ES-I3 (cell line): ENCODE measurements at regions not wholly inside any gene's neighbourhood (a gene's known extent, or its start where the extent isn't known, plus 50 kb on each side); places are given as distances from the start of the nearest gene placed in this dataset.

Experiments
- H3K36me3 ChIP-seq: 2 replicates; pipeline ENCODE4 v1.6.1; 2013; ENCODE audit warnings: mild to moderate bottlenecking, low read length, control low read depth, moderate library complexity; ENCODE audit not compliant: insufficient read depth
- H3K4me1 ChIP-seq: 2 replicates; pipeline ENCODE4 v1.6.1; 2013; ENCODE audit warnings: mild to moderate bottlenecking, control low read depth, low read length; ENCODE audit not compliant: insufficient read depth
- H3K9ac ChIP-seq: 2 replicates; pipeline ENCODE4 v1.6.1; 2013; ENCODE audit warnings: low read depth, mild to moderate bottlenecking, low read length, moderate library complexity
- H3K9me3 ChIP-seq: 2 replicates; pipeline ENCODE4 v1.6.1; 2013; ENCODE audit warnings: mild to moderate bottlenecking, low read length, moderate library complexity; ENCODE audit not compliant: control insufficient read depth, insufficient read depth

- Histone ChIP-seq H3K36me3 (no peaks in the 10 kb centered on the region), H3K4me1 (no peaks in the 10 kb centered on the region), H3K9ac (no peak overlapping the region), H3K9me3 (no peaks in the 10 kb centered on the region; the same call in 1 of the 2 replicates)
Measured at GRCh38 chr1:184141361-184141880, 89.9 kb downstream of the TSEN15 start.

- no peaks in the 10 kb centered on the region for H3K4me1 ChIP-seq
- H3K9ac ChIP-seq = no peak overlapping the region
- no peaks in the 10 kb centered on the region for H3K36me3 ChIP-seq
- H3K9me3 ChIP-seq = peaks cover 2% of the 10 kb centered on the region; the same call in 1 of the 2 replicates
Measured at GRCh38 chr1:184143449-184143848, 91.9 kb downstream of the TSEN15 start.

- no peaks in the 10 kb centered on the region for H3K4me1 ChIP-seq
- H3K9ac ChIP-seq = no peak overlapping the region
- H3K9me3 ChIP-seq = 0 out of 2 replicates have a peak, but pooled peaks cover 2% of the 10 kb centered on the region
- no peaks in the 10 kb centered on the region for H3K36me3 ChIP-seq
Measured at GRCh38 chr1:184145083-184145482, 93.6 kb downstream of the TSEN15 start.

DNA sequence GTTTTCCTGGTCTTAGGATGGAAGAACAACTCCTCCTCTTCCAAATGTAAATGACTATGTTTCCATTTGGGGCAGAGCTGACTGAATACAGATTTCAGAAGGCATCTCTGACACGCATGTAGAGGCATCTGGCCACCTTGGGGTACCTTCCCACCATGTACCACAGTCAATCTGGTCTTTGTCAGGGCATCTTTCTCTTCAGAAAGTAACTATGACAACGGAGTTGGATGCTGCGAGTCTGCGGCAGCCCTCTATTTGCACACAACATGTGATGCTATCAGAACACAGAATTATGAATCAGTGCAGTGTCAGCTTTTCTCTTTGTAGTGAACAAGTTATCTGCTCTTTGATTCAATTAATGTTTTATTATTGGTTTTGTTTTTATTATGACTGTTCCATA is 94.7 kb downstream of the TSEN15 start:
- Histone ChIP-seq H3K9me3 (0 out of 2 replicates have a peak, but pooled peaks cover 2% of the 10 kb centered on the region), H3K4me1 (no peaks in the 10 kb centered on the region), H3K9ac (no peak overlapping the region), H3K36me3 (no peaks in the 10 kb centered on the region)

DNA sequence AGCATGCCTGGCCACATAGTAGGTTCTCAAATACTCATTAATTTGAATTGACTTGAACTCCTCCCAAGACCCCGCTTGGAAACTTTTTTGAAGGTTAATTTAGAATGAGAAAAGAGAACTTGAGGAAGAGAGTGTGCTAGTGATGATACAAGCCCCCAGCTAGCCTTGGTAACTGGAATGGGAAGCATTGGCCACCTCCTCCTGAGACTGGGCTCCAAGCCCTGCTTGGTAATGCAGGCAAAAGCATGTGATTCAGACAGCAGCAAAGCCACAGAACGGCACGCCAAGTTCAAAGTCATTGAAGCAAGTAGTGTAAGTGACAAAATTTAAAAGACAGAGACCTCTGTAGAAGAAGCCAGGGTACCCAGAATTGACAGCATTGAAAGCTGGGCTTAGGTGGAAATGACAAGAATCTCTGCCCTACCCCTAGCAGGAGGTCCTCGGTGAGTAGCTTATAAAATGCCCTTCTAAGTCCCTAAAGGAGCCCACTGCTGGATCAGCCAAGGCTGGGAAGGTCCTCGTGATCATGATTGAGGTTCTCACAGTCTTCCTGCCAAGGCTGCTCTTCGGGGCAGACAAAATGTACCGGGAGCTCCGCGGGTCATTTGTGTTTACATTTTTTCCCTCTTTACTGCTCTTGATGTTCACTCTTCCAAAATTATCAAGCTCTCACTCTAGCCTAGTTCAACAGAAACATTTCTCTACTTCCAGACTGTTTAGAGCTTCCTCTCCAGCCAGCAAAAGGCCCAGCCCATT is 99.4 kb downstream of the TSEN15 start:
- no peak overlapping the region for H3K9ac ChIP-seq
- H3K4me1 ChIP-seq = peaks cover 11% of the 10 kb centered on the region
- 0 out of 2 replicates have a peak, but pooled peaks cover 2% of the 10 kb centered on the region for H3K9me3 ChIP-seq
- H3K36me3 ChIP-seq = no peaks in the 10 kb centered on the region

GRCh38 chr1:184152434-184152898 is 100.9 kb downstream of the TSEN15 start:
- Histone ChIP-seq H3K9ac (no peak overlapping the region), H3K9me3 (no peaks in the 10 kb centered on the region), H3K4me1 (peaks cover 21% of the 10 kb centered on the region), H3K36me3 (no peaks in the 10 kb centered on the region)

DNA sequence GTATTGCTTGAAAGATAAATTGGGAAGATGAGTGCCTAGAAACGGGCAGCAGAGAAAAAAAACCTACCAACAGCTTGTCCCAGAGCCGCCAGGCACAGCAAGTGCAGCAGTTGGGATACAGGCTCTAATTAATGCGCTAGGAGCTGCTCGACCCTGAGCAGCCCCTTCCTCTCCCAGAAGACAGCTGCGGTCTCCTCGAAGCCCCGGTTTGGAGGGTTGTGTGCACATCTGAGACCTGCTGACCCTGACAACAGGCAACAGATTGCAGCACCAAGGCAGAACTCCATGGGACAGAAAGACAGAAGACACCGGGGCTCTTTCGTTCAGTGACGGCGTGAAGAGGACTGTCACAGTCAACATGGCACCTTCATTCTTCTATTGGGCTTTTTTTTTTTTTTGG is 101.4 kb downstream of the TSEN15 start:
- Histone ChIP-seq H3K36me3 (no peaks in the 10 kb centered on the region), H3K4me1 (peaks cover 23% of the 10 kb centered on the region), H3K9ac (no peak overlapping the region), H3K9me3 (no peaks in the 10 kb centered on the region)

DNA sequence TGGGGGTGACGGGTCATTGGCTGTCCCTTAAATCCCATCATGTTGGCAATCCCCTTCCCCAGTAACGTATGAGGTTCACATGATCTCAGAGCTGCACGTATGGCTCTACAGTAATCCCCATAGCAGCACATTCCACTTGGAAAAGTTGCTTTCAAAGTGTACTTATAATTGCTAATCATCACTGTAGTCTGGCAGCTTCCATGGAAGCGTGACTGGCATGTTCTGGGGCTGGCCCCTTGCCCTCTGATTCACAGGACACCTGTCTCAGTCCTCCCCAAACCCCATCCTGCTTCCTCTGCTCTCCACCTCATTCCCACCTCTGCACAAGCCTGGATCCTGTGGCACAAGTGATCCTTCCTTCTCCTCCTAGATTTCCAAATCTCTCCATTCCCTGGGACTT is 102.2 kb downstream of the TSEN15 start:
- no peak overlapping the region for H3K9ac ChIP-seq
- no peaks in the 10 kb centered on the region for H3K9me3 ChIP-seq
- no peaks in the 10 kb centered on the region for H3K36me3 ChIP-seq
- peaks cover 28% of the 10 kb centered on the region for H3K4me1 ChIP-seq

- H3K36me3 ChIP-seq = no peaks in the 10 kb centered on the region
- H3K9ac ChIP-seq = no peak overlapping the region
- peaks cover 34% of the 10 kb centered on the region for H3K4me1 ChIP-seq
- H3K9me3 ChIP-seq = no peaks in the 10 kb centered on the region
Measured at GRCh38 chr1:184156521-184157393, 105.2 kb downstream of the TSEN15 start.

- no peak overlapping the region for H3K9ac ChIP-seq
- H3K4me1 ChIP-seq = peaks cover 34% of the 10 kb centered on the region
- H3K9me3 ChIP-seq = no peaks in the 10 kb centered on the region
- H3K36me3 ChIP-seq = no peaks in the 10 kb centered on the region
Measured at GRCh38 chr1:184157394-184157742, 105.8 kb downstream of the TSEN15 start.

GRCh38 chr1:184158896-184159681 is 107.6 kb downstream of the TSEN15 start:
- Histone ChIP-seq H3K4me1 (peaks cover 27% of the 10 kb centered on the region), H3K9ac (no peak overlapping the region; the same call in 1 of the 2 replicates), H3K9me3 (no peaks in the 10 kb centered on the region), H3K36me3 (no peaks in the 10 kb centered on the region)

DNA sequence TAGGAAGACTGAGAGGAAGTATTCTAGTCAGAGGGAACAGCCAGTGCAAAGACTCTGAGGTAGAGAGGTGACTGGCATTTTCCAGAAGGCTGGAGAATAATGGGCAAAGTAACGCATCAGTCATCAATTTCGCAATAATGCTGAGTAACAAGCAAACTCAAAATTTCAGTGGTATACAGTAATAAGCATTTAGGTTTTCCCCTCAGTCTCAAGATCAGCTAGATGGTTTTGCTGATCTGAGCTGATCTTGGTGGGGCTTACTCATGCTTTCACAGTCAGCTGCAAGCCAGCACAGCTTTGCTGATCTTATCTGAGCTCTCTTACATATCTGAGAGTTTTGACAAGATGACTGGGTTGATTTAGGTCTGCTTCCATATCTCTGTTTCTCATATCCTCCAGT is 108.7 kb downstream of the TSEN15 start:
- H3K36me3 ChIP-seq = no peaks in the 10 kb centered on the region
- H3K9ac ChIP-seq = no peak overlapping the region
- no peaks in the 10 kb centered on the region for H3K9me3 ChIP-seq
- peaks cover 23% of the 10 kb centered on the region for H3K4me1 ChIP-seq

DNA sequence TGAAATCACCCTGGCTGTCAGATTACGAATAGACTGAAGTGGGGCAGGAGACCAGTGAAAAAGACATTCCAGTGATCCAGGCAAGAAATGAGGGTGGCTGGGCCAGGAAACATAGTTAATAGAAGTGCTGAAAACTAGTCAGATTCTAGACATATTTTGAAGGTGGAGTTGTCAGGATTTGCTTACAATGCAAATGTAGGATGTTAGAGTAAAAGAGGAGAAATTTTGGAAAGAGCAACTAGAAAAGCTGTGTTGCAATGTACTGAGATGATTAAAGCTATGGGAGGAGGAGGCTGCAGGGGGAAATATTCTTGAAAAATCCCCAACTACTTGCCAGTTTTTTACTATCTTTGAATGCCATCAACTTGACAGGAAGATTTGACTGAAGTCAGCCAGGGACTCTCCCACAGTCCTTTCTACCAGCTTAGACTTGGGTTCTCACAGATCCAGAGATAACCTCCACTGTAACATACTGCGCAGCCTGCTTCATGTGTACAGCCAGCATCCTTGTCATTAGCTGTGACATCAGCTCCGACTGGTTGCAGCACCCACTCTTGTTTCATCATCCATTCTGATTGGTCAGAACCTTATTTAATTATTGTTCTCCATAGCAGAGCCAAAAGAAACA is 109.7 kb downstream of the TSEN15 start:
- Histone ChIP-seq H3K9me3 (no peaks in the 10 kb centered on the region), H3K4me1 (peaks cover 23% of the 10 kb centered on the region), H3K36me3 (no peaks in the 10 kb centered on the region), H3K9ac (no peak overlapping the region)

GRCh38 chr1:184162281-184162680 is 110.8 kb downstream of the TSEN15 start:
- H3K9me3 ChIP-seq = no peaks in the 10 kb centered on the region
- no peak overlapping the region for H3K9ac ChIP-seq
- H3K4me1 ChIP-seq = peaks cover 15% of the 10 kb centered on the region
- no peaks in the 10 kb centered on the region for H3K36me3 ChIP-seq
